GM23338 (cell line): ENCODE measurements at regions not wholly inside any gene's neighbourhood (a gene's known extent, or its start where the extent isn't known, plus 50 kb on each side); places are given as distances from the start of the nearest gene placed in this dataset.

Source experiments
- ATAC-seq: fragments of 200-7000 bp; cut with Tn5 transposase; 3 replicates; pipeline ENCODE4 v1.9.1; 2020
- DNase-seq: peaks from one replicate; pipeline ENCODE4 v3.0.0-alpha.2; 2015; ENCODE audit warnings: low spot score
- H2AFZ ChIP-seq: fragments of 200-600 bp; sonication (generic); 2 replicates; pipeline ENCODE4 v1.8.0; 2016; ENCODE audit warnings: antibody characterized with exemption, mild to moderate bottlenecking, moderate library complexity
- H3F3A ChIP-seq: fragments of 200-600 bp; sonication (generic); replicated peaks from 2 replicates; pipeline ENCODE4 v1.8.0; 2017; ENCODE audit warnings: antibody characterized with exemption, mixed run types, low read depth
- H3K27ac ChIP-seq: fragments of 200-600 bp; sonication (generic); 2 replicates; pipeline ENCODE4 v1.6.1; 2016; ENCODE audit warnings: low read depth
- H3K27me3 ChIP-seq: fragments of 200-600 bp; sonication (generic); 2 replicates; pipeline ENCODE4 v1.8.0; 2016; ENCODE audit warnings: mild to moderate bottlenecking, mixed run types, moderate library complexity; ENCODE audit not compliant: insufficient read depth
- H3K36me3 ChIP-seq: fragments of 200-600 bp; sonication (generic); 2 replicates; pipeline ENCODE4 v1.8.0; 2016; ENCODE audit warnings: mild to moderate bottlenecking; ENCODE audit not compliant: insufficient read depth
- H3K4me1 ChIP-seq: fragments of 200-600 bp; sonication (generic); 2 replicates; pipeline ENCODE4 v1.8.0; 2016; ENCODE audit warnings: mild to moderate bottlenecking, moderate library complexity; ENCODE audit not compliant: insufficient read depth
- H3K4me2 ChIP-seq: fragments of 200-600 bp; sonication (generic); 2 replicates; pipeline ENCODE4 v1.7.1; 2017; ENCODE audit warnings: mixed run types
- H3K4me3 ChIP-seq: fragments of 200-600 bp; sonication (generic); 2 replicates; pipeline ENCODE4 v1.6.1; 2016; ENCODE audit warnings: mixed run types
- H3K79me2 ChIP-seq: fragments of 200-600 bp; sonication (generic); replicated peaks from 2 replicates; pipeline ENCODE4 v1.8.0; 2017; ENCODE audit warnings: mild to moderate bottlenecking; ENCODE audit not compliant: insufficient read depth
- H3K9me2 ChIP-seq: fragments of 200-600 bp; sonication (generic); 2 replicates; pipeline ENCODE4 v1.8.0; 2017; ENCODE audit not compliant: insufficient read depth
- H4K20me1 ChIP-seq: fragments of 200-600 bp; sonication (generic); replicated peaks from 2 replicates; pipeline ENCODE4 v1.8.0; 2017; ENCODE audit warnings: mild to moderate bottlenecking; ENCODE audit not compliant: insufficient read depth
- H3K27ac Mint-ChIP-seq: 2 replicates; pipeline ENCODE4 v1.8.0; 2020; ENCODE audit warnings: inconsistent platforms, mild to moderate bottlenecking, moderate library complexity, mixed read lengths
- H3K27me3 Mint-ChIP-seq: 3 replicates; pipeline ENCODE4 v1.8.0; 2022; ENCODE audit warnings: low read depth, mild to moderate bottlenecking, moderate library complexity, mixed read lengths, inconsistent platforms; ENCODE audit not compliant: insufficient read depth, poor library complexity
- H3K36me3 Mint-ChIP-seq: 3 replicates; pipeline ENCODE4 v1.8.0; 2021; ENCODE audit warnings: low read depth, mild to moderate bottlenecking, inconsistent platforms, moderate library complexity, mixed read lengths
- H3K4me1 Mint-ChIP-seq: 3 replicates; pipeline ENCODE4 v1.8.0; 2020; ENCODE audit warnings: mild to moderate bottlenecking, inconsistent platforms, mixed read lengths
- H3K4me3 Mint-ChIP-seq: 3 replicates; pipeline ENCODE4 v1.8.0; 2021; ENCODE audit warnings: moderate library complexity, mild to moderate bottlenecking, inconsistent platforms, mixed read lengths
- H3K9me3 Mint-ChIP-seq: 3 replicates; pipeline ENCODE4 v1.8.0; 2020; ENCODE audit warnings: moderate library complexity, mild to moderate bottlenecking, inconsistent platforms, mixed read lengths
- CREB1 ChIP-seq: fragments of 250-450 bp; sonication (Bioruptor Pico); IDR thresholded peaks from 2 replicates; pipeline ENCODE4 v1.5.0; 2020; ENCODE audit warnings: low read depth, mild to moderate bottlenecking, moderate library complexity
- EZH2 ChIP-seq: fragments of 200-600 bp; sonication (generic); IDR thresholded peaks from one replicate; pipeline ENCODE4 v1.8.0; 2017; ENCODE audit warnings: antibody characterized with exemption, mild to moderate bottlenecking, low read depth; ENCODE audit not compliant: unreplicated experiment
- EZH2phosphoT487 ChIP-seq: fragments of 200-600 bp; sonication (generic); IDR thresholded peaks from one replicate; pipeline ENCODE4 v1.8.1; 2018; ENCODE audit warnings: antibody characterized with exemption; ENCODE audit not compliant: unreplicated experiment
- JUNB ChIP-seq: IDR thresholded peaks from one replicate; pipeline ENCODE4 v1.6.1; 2016; ENCODE audit warnings: antibody characterized with exemption; ENCODE audit not compliant: unreplicated experiment
- NANOG ChIP-seq: IDR thresholded peaks from 2 replicates; pipeline ENCODE4 v1.6.1; 2016; ENCODE audit warnings: antibody characterized with exemption, borderline replicate concordance
- POLR2AphosphoS5 ChIP-seq: IDR thresholded peaks from 2 replicates; pipeline ENCODE4 v1.6.1; 2016; ENCODE audit warnings: antibody characterized with exemption, low read depth
- STAT1 ChIP-seq: IDR thresholded peaks from one replicate; pipeline ENCODE4 v1.6.1; 2016; ENCODE audit warnings: antibody characterized with exemption; ENCODE audit not compliant: unreplicated experiment
- ZNF114 ChIP-seq: fragments of 250-450 bp; sonication (Bioruptor Pico); IDR thresholded peaks from 2 replicates; pipeline ENCODE4 v1.5.0; 2020; ENCODE audit warnings: mild to moderate bottlenecking, moderate library complexity
- ZNF331 ChIP-seq: fragments of 250-450 bp; sonication (Bioruptor Pico); IDR thresholded peaks from 2 replicates; pipeline ENCODE4 v1.5.0; 2020; ENCODE audit warnings: low read depth, mild to moderate bottlenecking, moderate library complexity
- TF ChIP-seq, protein P1 (sequence below): fragments of 250-450 bp; sonication (Bioruptor Pico); IDR thresholded peaks from 2 replicates; pipeline ENCODE4 v1.5.0; 2020; ENCODE audit warnings: mild to moderate bottlenecking, moderate library complexity
- TF ChIP-seq, protein P2 (sequence below), 2 experiments: fragments of 200-600 bp in 1 of 2; sonication (generic) in 1 of 2; conservative IDR thresholded peaks; 2 replicates each; pipeline versions ENCODE4 v1.5.1 to v1.6.1; 2016 to 2017; ENCODE audit warnings: antibody characterized with exemption in 2 of 2, low read depth in 2 of 2, mild to moderate bottlenecking in 2 of 2, moderate library complexity in 1 of 2
- TF ChIP-seq, protein P3 (sequence below): IDR thresholded peaks from 2 replicates; pipeline ENCODE4 v1.6.1; 2016; ENCODE audit warnings: antibody characterized with exemption
- TF ChIP-seq, protein P4 (sequence below): IDR thresholded peaks from one replicate; pipeline ENCODE4 v1.6.1; 2018; ENCODE audit warnings: antibody characterized with exemption; ENCODE audit not compliant: unreplicated experiment

DNA sequence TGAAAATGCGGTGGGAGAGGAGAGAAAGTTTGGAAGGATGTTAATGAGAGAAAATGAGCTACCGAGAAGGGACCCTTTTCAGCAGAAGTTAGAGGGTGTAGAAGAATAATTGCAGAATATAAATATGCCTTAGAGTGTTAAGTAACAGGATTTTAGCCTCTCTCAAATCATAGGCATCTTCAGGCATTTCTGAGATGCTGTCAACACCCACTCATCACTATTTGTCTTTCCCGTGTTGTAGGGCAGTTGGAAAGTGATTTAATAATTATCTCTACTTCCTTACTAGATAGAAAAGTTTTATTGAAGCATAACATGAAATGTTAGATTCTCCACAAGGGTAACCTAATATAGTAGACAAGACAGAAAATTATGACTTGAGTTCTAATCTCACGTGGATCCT is 96.4 kb upstream of the RGS4 start:
- Histone ChIP-seq H3K4me3 (no peak overlapping the region), H3K27me3 (no peaks in the 10 kb centered on the region), H3K4me2 (no peak overlapping the region), H3K27ac (no peak overlapping the region), H3K4me1 (peaks cover 4% of the 10 kb centered on the region; the same call in 1 of the 2 replicates), H3K9me2 (peaks cover 22% of the 10 kb centered on the region; the same call in 1 of the 2 replicates), H4K20me1 (no peaks in the 10 kb centered on the region), H3K36me3 (no peaks in the 10 kb centered on the region), H3F3A (no peaks in the 10 kb centered on the region), H2AFZ (no peak overlapping the region), H3K79me2 (no peaks in the 10 kb centered on the region)
- TF ChIP-seq, protein P1, sequence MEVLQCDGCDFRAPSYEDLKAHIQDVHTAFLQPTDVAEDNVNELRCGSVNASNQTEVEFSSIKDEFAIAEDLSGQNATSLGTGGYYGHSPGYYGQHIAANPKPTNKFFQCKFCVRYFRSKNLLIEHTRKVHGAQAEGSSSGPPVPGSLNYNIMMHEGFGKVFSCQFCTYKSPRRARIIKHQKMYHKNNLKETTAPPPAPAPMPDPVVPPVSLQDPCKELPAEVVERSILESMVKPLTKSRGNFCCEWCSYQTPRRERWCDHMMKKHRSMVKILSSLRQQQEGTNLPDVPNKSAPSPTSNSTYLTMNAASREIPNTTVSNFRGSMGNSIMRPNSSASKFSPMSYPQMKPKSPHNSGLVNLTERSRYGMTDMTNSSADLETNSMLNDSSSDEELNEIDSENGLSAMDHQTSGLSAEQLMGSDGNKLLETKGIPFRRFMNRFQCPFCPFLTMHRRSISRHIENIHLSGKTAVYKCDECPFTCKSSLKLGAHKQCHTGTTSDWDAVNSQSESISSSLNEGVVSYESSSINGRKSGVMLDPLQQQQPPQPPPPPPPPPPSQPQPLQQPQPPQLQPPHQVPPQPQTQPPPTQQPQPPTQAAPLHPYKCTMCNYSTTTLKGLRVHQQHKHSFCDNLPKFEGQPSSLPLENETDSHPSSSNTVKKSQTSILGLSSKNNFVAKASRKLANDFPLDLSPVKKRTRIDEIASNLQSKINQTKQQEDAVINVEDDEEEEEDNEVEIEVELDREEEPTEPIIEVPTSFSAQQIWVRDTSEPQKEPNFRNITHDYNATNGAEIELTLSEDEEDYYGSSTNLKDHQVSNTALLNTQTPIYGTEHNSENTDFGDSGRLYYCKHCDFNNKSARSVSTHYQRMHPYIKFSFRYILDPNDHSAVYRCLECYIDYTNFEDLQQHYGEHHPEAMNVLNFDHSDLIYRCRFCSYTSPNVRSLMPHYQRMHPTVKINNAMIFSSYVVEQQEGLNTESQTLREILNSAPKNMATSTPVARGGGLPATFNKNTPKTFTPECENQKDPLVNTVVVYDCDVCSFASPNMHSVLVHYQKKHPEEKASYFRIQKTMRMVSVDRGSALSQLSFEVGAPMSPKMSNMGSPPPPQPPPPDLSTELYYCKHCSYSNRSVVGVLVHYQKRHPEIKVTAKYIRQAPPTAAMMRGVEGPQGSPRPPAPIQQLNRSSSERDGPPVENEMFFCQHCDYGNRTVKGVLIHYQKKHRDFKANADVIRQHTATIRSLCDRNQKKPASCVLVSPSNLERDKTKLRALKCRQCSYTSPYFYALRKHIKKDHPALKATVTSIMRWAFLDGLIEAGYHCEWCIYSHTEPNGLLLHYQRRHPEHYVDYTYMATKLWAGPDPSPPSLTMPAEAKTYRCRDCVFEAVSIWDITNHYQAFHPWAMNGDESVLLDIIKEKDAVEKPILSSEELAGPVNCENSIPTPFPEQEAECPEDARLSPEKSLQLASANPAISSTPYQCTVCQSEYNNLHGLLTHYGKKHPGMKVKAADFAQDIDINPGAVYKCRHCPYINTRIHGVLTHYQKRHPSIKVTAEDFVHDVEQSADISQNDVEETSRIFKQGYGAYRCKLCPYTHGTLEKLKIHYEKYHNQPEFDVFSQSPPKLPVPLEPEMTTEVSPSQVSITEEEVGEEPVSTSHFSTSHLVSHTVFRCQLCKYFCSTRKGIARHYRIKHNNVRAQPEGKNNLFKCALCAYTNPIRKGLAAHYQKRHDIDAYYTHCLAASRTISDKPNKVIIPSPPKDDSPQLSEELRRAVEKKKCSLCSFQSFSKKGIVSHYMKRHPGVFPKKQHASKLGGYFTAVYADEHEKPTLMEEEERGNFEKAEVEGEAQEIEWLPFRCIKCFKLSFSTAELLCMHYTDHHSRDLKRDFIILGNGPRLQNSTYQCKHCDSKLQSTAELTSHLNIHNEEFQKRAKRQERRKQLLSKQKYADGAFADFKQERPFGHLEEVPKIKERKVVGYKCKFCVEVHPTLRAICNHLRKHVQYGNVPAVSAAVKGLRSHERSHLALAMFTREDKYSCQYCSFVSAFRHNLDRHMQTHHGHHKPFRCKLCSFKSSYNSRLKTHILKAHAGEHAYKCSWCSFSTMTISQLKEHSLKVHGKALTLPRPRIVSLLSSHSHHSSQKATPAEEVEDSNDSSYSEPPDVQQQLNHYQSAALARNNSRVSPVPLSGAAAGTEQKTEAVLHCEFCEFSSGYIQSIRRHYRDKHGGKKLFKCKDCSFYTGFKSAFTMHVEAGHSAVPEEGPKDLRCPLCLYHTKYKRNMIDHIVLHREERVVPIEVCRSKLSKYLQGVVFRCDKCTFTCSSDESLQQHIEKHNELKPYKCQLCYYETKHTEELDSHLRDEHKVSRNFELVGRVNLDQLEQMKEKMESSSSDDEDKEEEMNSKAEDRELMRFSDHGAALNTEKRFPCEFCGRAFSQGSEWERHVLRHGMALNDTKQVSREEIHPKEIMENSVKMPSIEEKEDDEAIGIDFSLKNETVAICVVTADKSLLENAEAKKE (CRISPR knock-in tag), result no peak
- TF ChIP-seq ZNF114, result no peak
- no peak for TF ChIP-seq JUNB
- no peak for TF ChIP-seq ZNF331 (CRISPR knock-in tag)
- TF ChIP-seq NANOG, result no peak
- no peak for TF ChIP-seq STAT1
- TF ChIP-seq EZH2, result no peak
- no peak for TF ChIP-seq POLR2AphosphoS5
- TF ChIP-seq EZH2phosphoT487, result no peak
- TF ChIP-seq, protein P2, sequence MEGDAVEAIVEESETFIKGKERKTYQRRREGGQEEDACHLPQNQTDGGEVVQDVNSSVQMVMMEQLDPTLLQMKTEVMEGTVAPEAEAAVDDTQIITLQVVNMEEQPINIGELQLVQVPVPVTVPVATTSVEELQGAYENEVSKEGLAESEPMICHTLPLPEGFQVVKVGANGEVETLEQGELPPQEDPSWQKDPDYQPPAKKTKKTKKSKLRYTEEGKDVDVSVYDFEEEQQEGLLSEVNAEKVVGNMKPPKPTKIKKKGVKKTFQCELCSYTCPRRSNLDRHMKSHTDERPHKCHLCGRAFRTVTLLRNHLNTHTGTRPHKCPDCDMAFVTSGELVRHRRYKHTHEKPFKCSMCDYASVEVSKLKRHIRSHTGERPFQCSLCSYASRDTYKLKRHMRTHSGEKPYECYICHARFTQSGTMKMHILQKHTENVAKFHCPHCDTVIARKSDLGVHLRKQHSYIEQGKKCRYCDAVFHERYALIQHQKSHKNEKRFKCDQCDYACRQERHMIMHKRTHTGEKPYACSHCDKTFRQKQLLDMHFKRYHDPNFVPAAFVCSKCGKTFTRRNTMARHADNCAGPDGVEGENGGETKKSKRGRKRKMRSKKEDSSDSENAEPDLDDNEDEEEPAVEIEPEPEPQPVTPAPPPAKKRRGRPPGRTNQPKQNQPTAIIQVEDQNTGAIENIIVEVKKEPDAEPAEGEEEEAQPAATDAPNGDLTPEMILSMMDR (conservative IDR thresholded peaks at IDR 0.05; ENCODE audit: low read depth in 2 of 2), result no peak
- TF ChIP-seq, protein P3, sequence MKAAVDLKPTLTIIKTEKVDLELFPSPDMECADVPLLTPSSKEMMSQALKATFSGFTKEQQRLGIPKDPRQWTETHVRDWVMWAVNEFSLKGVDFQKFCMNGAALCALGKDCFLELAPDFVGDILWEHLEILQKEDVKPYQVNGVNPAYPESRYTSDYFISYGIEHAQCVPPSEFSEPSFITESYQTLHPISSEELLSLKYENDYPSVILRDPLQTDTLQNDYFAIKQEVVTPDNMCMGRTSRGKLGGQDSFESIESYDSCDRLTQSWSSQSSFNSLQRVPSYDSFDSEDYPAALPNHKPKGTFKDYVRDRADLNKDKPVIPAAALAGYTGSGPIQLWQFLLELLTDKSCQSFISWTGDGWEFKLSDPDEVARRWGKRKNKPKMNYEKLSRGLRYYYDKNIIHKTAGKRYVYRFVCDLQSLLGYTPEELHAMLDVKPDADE, result no peak
- TF ChIP-seq, protein P4, sequence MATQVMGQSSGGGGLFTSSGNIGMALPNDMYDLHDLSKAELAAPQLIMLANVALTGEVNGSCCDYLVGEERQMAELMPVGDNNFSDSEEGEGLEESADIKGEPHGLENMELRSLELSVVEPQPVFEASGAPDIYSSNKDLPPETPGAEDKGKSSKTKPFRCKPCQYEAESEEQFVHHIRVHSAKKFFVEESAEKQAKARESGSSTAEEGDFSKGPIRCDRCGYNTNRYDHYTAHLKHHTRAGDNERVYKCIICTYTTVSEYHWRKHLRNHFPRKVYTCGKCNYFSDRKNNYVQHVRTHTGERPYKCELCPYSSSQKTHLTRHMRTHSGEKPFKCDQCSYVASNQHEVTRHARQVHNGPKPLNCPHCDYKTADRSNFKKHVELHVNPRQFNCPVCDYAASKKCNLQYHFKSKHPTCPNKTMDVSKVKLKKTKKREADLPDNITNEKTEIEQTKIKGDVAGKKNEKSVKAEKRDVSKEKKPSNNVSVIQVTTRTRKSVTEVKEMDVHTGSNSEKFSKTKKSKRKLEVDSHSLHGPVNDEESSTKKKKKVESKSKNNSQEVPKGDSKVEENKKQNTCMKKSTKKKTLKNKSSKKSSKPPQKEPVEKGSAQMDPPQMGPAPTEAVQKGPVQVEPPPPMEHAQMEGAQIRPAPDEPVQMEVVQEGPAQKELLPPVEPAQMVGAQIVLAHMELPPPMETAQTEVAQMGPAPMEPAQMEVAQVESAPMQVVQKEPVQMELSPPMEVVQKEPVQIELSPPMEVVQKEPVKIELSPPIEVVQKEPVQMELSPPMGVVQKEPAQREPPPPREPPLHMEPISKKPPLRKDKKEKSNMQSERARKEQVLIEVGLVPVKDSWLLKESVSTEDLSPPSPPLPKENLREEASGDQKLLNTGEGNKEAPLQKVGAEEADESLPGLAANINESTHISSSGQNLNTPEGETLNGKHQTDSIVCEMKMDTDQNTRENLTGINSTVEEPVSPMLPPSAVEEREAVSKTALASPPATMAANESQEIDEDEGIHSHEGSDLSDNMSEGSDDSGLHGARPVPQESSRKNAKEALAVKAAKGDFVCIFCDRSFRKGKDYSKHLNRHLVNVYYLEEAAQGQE, result no peak
- TF ChIP-seq CREB1, result no peak
- no peaks in the 10 kb centered on the region; the same call in 1 of the 3 replicates for H3K4me1 Mint-ChIP-seq
- DNase-seq, result no peak
- no peak for ATAC-seq
- no peaks in the 10 kb centered on the region for H3K9me3 Mint-ChIP-seq
- no peak overlapping the region for H3K4me3 Mint-ChIP-seq
- no peaks in the 10 kb centered on the region for H3K27me3 Mint-ChIP-seq
- H3K36me3 Mint-ChIP-seq, result no peaks in the 10 kb centered on the region
- no peak overlapping the region for H3K27ac Mint-ChIP-seq
